GM12891 (cell line): ENCODE measurements at regions not wholly inside any gene's neighbourhood (a gene's known extent, or its start where the extent isn't known, plus 50 kb on each side); places are given as distances from the start of the nearest gene placed in this dataset.

Experiments used
- DNase-seq: peaks from one replicate; pipeline ENCODE4 v3.0.0; 2011; ENCODE audit warnings: low spot score; ENCODE audit not compliant: insufficient read length
- FAIRE-seq: peaks from 2 replicates; lab custom pipeline; 2011; peaks lifted over from hg19 to GRCh38; lab: Jason Lieb, UNC
- PAX5 ChIP-seq: IDR thresholded peaks from 2 replicates; pipeline ENCODE4 v1.6.1; 2011; ENCODE audit warnings: low read length, moderate library complexity, mild to moderate bottlenecking; ENCODE audit not compliant: insufficient read depth, severe bottlenecking
- POLR2A ChIP-seq: IDR thresholded peaks from 2 replicates; pipeline ENCODE4 v1.6.1; 2011; ENCODE audit warnings: low read depth, low read length, control low read depth
- POLR2AphosphoS5 ChIP-seq: IDR thresholded peaks from 2 replicates; pipeline ENCODE4 v1.6.1; 2011; ENCODE audit warnings: low read depth, low read length, control low read depth
- POU2F2 ChIP-seq: IDR thresholded peaks from 2 replicates; pipeline ENCODE4 v1.6.1; 2011; ENCODE audit warnings: low read depth, mild to moderate bottlenecking, control low read depth, low read length, moderate library complexity
- SPI1 ChIP-seq: IDR thresholded peaks from 2 replicates; pipeline ENCODE4 v1.6.1; 2011; ENCODE audit warnings: low read depth, low read length, control low read depth
- TAF1 ChIP-seq: IDR thresholded peaks from 2 replicates; pipeline ENCODE4 v1.6.1; 2011; ENCODE audit warnings: low read depth, low read length, control low read depth

GRCh38 chr1:177790566-177790965, 179.3 kb downstream of the SEC16B start:
- TF ChIP-seq PAX5, result no peak
- TF ChIP-seq SPI1, result no peak
- no peak for TF ChIP-seq POU2F2
- TF ChIP-seq POLR2A, result no peak
- TF ChIP-seq TAF1, result no peak
- TF ChIP-seq POLR2AphosphoS5, result no peak
- DNase-seq (no peak), FAIRE-seq (no peak)

GRCh38 chr1:177789956-177790355, 179.9 kb downstream of the SEC16B start:
- no peak for FAIRE-seq
- TF ChIP-seq PAX5 (no peak), SPI1 (no peak), POU2F2 (no peak), TAF1 (no peak), POLR2A (no peak)
- DNase-seq, result no peak

GRCh38 chr1:177786176-177786745, 183.6 kb downstream of the SEC16B start:
- TF ChIP-seq POU2F2 (no peak), POLR2AphosphoS5 (no peak), SPI1 (no peak), POLR2A (no peak), TAF1 (no peak), PAX5 (no peak)
- DNase-seq, result no peak
- FAIRE-seq, result no peak

- no peak for FAIRE-seq
- TF ChIP-seq PAX5 (no peak), POLR2AphosphoS5 (no peak), SPI1 (no peak), POU2F2 (no peak), POLR2A (no peak), TAF1 (no peak)
- DNase-seq, result no peak
Measured at GRCh38 chr1:177784936-177785335, 184.9 kb downstream of the SEC16B start.

GRCh38 chr1:177784409-177784808, 185.4 kb downstream of the SEC16B start:
- FAIRE-seq (no peak), DNase-seq (no peak)
- no peak for TF ChIP-seq POU2F2
- TF ChIP-seq SPI1, result no peak
- no peak for TF ChIP-seq PAX5
- TF ChIP-seq POLR2AphosphoS5, result no peak
- no peak for TF ChIP-seq POLR2A
- TF ChIP-seq TAF1, result no peak

- FAIRE-seq (no peak), DNase-seq (no peak)
- TF ChIP-seq PAX5 (no peak), POLR2A (no peak), POU2F2 (no peak), POLR2AphosphoS5 (no peak), SPI1 (no peak), TAF1 (no peak)
Measured at GRCh38 chr1:177783051-177783450, 186.8 kb downstream of the SEC16B start.

GRCh38 chr1:177780096-177780700, 189.7 kb downstream of the SEC16B start:
- peak; percentile 6 for DNase-seq
- no peak for FAIRE-seq
- TF ChIP-seq POLR2A (no peak), POLR2AphosphoS5 (no peak), TAF1 (no peak), SPI1 (no peak)

GRCh38 chr1:177779166-177779965, 190.5 kb downstream of the SEC16B start:
- TF ChIP-seq SPI1 (no peak), TAF1 (no peak), POU2F2 (no peak), POLR2A (no peak), POLR2AphosphoS5 (no peak), PAX5 (no peak)
- DNase-seq (no peak), FAIRE-seq (no peak)

- no peak for DNase-seq
- FAIRE-seq, result no peak
- TF ChIP-seq TAF1, result no peak
- no peak for TF ChIP-seq POLR2AphosphoS5
- TF ChIP-seq SPI1, result no peak
- no peak for TF ChIP-seq POLR2A
- TF ChIP-seq PAX5, result no peak
- TF ChIP-seq POU2F2, result no peak
Measured at GRCh38 chr1:177775924-177776323, 193.9 kb downstream of the SEC16B start.
